OCI-LY3 (cell line): ENCODE measurements at regions not wholly inside any gene's neighbourhood (a gene's known extent, or its start where the extent isn't known, plus 50 kb on each side); places are given as distances from the start of the nearest gene placed in this dataset.
"Not testable (repeated sequence)": the region's sequence is repeated elsewhere in the genome, so short reads cannot be mapped to it uniquely, and the experiment has no call there.

Experiments used
- CTCF ChIP-seq: fragments of 200-600, 300-600 bp; sonication (generic); IDR thresholded peaks from 2 replicates; pipeline ENCODE4 v1.5.1; 2014; ENCODE audit warnings: antibody characterized with exemption, low read length, low read depth
- EZH2phosphoT487 ChIP-seq: fragments of 200-600 bp; shearing (Covaris generic); IDR thresholded peaks from 2 replicates; pipeline ENCODE4 v1.6.1; 2018; ENCODE audit warnings: antibody characterized with exemption, mixed run types, low read depth

- TF ChIP-seq CTCF, EZH2phosphoT487: not testable (repeated sequence)
These were observed 317.8 kb upstream of the IRS4 start for GRCh38 chrX:109054181-109054581.
